WTC11 (cell line): ENCODE measurements at regions not wholly inside any gene's neighbourhood (a gene's known extent, or its start where the extent isn't known, plus 50 kb on each side); places are given as distances from the start of the nearest gene placed in this dataset.

ENCODE experiments used
- ELF4 ChIP-seq: sonication (generic); formaldehyde crosslinking; IDR thresholded peaks from 2 replicates; pipeline ENCODE4 v1.8.1; 2022; ENCODE audit warnings: low read depth, mild to moderate bottlenecking, moderate library complexity, missing genetic modification reagents
- NFE2L1 ChIP-seq: sonication (generic); formaldehyde crosslinking; IDR thresholded peaks from 2 replicates; pipeline ENCODE4 v1.8.1; 2023; ENCODE audit warnings: missing genetic modification reagents
- NFYB ChIP-seq: sonication (generic); formaldehyde crosslinking; conservative IDR thresholded peaks from 2 replicates; pipeline ENCODE4 v1.8.0; 2022; ENCODE audit warnings: low read depth, missing genetic modification reagents
- SP1 ChIP-seq: sonication (generic); formaldehyde crosslinking; conservative IDR thresholded peaks from 2 replicates; pipeline ENCODE4 v1.8.1; 2022; ENCODE audit warnings: missing genetic modification reagents
- USF1 ChIP-seq: sonication (generic); formaldehyde crosslinking; IDR thresholded peaks from 2 replicates; pipeline ENCODE4 v1.8.0; 2022; ENCODE audit warnings: mild to moderate bottlenecking, missing genetic modification reagents
- USF2 ChIP-seq: sonication (generic); formaldehyde crosslinking; IDR thresholded peaks from 2 replicates; pipeline ENCODE4 v1.8.1; 2023; ENCODE audit warnings: mild to moderate bottlenecking, missing genetic modification reagents, moderate library complexity
- ZNF121 ChIP-seq: sonication (generic); formaldehyde crosslinking; IDR thresholded peaks from 2 replicates; pipeline ENCODE4 v1.8.0; 2023; ENCODE audit warnings: missing genetic modification reagents
- ZNF138 ChIP-seq: sonication (generic); formaldehyde crosslinking; conservative IDR thresholded peaks from 2 replicates; pipeline ENCODE4 v1.8.1; 2022; ENCODE audit warnings: mild to moderate bottlenecking, moderate library complexity, missing genetic modification reagents
- TF ChIP-seq, protein P1 (sequence below): fragments of 200-600 bp; IDR thresholded peaks from 2 replicates; pipeline ENCODE4 v1.8.0; 2022; ENCODE audit warnings: antibody characterized with exemption

DNA sequence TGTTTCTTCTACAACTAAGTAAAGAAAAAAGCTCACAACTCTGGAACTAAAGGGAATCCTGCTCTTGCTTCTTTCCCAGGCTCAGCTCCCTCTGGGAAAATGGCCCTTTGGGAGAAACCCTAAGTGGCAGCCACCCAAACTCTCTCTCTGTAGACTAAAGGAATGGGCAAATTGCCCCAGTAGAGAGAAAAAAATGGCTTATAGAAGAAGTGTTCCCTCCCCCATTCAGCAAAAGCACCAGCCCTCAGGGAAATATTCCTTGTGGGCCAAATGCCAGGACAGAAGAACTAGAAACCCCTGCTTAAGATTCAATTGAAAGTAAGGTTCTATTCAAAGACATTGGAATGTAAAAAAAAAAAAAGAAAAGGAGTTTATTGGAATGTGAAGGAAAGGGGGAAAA, 603.7 kb upstream of the ALCAM start:
- TF ChIP-seq, protein P1, sequence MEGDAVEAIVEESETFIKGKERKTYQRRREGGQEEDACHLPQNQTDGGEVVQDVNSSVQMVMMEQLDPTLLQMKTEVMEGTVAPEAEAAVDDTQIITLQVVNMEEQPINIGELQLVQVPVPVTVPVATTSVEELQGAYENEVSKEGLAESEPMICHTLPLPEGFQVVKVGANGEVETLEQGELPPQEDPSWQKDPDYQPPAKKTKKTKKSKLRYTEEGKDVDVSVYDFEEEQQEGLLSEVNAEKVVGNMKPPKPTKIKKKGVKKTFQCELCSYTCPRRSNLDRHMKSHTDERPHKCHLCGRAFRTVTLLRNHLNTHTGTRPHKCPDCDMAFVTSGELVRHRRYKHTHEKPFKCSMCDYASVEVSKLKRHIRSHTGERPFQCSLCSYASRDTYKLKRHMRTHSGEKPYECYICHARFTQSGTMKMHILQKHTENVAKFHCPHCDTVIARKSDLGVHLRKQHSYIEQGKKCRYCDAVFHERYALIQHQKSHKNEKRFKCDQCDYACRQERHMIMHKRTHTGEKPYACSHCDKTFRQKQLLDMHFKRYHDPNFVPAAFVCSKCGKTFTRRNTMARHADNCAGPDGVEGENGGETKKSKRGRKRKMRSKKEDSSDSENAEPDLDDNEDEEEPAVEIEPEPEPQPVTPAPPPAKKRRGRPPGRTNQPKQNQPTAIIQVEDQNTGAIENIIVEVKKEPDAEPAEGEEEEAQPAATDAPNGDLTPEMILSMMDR: no peak
- TF ChIP-seq NFE2L1 (CRISPR knock-in tag) (no peak), NFYB (CRISPR knock-in tag) (no peak), USF2 (CRISPR knock-in tag) (no peak), ZNF121 (no peak), USF1 (no peak), ELF4 (CRISPR knock-in tag) (no peak), ZNF138 (no peak), SP1 (CRISPR knock-in tag) (no peak)
